ENCODE measurements at regions not wholly inside any gene's neighbourhood (a gene's known extent, or its start where the extent isn't known, plus 50 kb on each side); places are given as distances from the start of the nearest gene placed in this dataset.

DNA sequence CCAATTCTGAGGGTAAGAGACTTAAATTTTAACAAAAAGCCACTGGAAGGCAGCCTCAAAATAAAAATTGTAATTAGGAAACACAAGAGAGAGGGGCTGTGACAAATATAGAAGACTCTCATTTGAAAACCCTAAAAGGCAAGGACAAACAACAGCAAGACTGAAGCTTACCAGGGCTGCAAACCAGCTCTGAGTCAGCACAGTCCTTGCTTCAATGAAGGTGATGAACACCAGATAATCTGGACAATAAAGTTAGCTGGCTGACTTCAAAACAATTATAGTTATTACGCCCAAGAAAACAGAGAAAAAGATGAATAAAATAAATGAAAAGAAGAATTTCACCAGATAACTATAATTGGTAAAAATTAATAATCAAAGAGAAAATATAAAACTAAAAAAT, 149.3 kb upstream of the NSMCE3 start:
- no peak for DNase-seq

DNA sequence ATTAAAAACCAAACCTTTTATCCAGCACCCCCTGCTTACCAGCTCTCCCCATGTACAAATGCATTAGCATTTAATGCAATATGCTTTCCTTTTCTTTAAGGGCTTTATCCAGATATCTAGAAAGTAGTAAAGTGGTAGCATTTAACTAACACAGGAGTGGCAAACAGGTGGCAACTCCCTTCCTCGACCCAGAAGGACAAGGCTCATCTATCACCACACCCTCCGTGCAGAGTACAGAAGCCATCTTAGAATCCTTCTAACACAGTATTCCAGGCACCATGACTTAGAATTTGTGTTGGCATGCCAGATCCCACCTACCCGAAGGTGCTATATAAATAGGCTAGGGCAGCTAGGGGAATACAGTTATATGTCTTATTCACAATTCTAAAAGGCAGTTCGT, 148.6 kb upstream of the NSMCE3 start:
- no peak for DNase-seq

GRCh38 chr15:29411299-29411698, 141.7 kb upstream of the NSMCE3 start:
- DNase-seq, result no peak

GRCh38 chr15:29410338-29410737, 140.7 kb upstream of the NSMCE3 start:
- DNase-seq, result no peak

DNA sequence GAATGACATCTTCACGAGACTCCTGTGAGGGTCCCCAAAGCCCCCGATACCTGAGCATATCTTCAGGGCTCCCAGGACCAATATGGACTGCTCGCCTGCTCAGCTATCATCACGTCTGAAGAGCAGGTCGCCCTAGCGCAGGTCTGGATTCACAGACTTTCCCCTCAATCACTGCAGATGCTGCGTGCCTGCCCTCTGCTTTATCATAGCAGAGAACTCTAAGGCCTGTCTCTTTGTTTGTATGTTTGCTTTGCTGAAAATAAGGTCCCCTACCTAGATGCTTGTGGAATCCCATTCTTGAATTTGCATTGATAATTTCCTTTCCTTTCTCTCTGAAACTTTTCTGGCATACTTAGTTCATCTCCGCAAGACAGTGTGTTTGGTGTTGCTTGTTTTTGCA, 140.3 kb upstream of the NSMCE3 start:
- no peak for DNase-seq

DNA sequence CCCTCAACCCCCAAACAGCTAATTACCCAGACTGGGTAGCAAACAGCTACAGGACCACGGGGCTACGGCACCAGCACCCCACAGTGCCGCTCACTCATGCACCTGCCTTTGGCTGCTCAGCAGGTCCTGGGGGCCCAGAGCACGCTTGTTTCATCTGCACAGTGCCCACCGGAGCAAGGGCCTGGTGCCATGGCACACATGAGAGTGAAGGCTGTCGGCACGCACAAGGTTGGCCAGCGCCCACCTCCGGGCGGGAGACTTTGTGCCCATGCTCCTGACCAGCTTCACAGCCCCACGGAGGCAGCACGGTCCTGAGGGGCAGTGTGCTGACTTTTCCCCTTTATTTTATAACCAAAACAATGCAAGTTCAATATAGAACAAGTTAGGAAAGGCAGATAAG, 135.9 kb upstream of the NSMCE3 start:
- DNase-seq, result no peak

DNA sequence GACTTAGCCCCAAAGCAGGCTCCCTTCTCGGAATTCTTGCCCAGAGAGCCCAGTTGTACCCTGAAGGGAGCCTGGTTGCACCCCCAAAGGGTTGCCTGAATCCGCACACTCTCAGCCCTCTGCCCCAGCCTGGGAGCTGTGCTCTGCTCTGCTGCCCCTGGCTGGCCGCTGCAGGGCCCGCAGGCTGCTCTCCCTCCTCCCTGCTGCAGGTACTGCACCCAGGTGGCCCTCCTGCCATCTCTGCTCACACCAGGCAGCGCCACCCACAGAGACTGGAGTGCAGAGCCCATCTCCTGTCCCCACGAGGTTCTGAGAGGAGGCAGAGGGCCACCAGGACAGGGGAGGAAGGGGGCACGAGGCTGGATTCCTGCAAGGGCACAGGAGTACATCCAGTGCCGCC, 134.2 kb upstream of the NSMCE3 start:
- DNase-seq, result no peak

DNA sequence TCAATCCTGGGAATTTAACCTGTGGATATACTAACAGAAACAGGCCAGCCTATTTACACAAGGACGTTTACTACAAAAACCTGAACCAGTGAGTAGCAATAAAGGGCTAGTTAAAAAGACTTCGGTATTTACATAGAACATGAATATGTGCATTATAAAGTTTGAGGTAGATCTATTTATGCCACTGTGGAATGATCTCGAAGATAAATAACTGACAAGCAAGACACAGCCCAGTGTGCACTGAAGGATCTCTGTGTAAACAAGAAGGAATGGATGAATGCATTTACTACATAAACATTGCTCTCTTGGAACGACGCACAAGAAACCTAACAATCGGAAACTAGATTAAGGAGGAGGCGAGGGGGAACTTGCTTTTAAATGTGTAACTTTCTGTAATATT, 132.0 kb upstream of the NSMCE3 start:
- DNase-seq, result no peak

DNA sequence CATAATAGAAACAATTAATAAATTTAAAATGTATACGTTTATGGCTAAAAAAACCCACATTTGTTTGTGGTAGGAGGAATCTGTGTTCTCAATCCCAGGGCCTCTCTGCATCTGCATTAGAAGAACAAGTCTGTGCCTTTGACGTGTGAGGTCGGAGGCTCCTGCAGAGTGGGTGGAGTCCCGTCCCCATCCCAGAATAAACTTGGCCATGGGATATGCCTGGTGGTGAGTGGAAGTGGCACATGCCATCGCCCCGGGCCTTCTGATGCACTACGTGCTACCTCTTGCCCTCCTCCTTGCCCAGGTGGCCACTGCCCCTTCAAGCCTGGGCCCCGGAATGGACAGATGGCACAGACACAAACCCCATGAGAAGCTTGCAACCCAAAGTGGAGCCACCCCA, 131.1 kb upstream of the NSMCE3 start:
- DNase-seq, result no peak

DNA sequence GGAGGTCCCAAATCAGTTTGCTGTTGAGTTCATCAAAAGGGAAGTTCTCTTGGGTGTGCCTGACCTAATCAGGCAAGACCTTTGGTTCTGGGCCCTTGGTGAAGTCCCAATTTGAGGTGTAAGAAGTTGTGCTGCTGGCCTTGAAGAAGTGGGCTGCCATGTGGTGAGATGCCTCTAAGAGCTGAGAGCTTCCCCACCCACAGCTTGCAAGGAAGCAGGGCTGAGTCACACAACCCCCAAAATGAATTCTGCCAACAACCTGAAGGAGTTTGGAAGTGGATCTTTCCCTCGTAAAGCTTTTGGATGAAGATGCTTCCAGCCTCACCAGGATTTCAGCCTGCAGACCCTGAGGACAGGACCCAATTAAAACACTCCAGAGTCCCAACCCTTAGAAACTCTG, 129.3 kb upstream of the NSMCE3 start:
- no peak for DNase-seq

DNA sequence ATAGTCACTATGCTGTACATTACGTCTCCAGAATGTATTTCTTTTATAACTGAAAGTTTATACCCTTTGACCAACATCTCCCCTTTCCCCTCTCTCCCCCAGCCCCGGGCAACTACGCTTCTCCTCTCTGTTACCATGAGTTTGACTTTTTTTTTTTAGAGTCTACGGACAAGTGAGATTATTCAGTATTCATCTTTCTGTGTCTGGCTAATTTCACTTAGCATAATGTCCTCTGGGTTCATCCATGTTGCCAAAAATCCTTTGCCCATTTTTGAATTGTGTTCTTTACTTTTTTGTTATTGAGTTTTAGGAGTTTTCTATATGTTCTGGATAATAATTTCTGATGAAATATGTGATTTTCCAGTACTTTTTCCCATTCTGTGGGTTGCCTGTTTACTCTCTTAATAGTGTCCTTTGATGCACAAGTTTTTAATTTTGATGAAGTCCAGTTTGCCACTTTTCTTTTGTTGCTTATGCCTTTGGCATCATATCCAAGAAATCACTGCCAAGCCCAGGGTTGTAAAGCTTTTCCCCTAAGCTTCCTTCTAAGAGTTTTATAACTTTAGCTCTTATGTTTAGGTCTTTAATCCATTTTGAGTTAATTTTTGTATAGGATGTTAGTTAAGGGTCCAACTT, 126.7 kb upstream of the NSMCE3 start:
- DNase-seq, result no peak

DNA sequence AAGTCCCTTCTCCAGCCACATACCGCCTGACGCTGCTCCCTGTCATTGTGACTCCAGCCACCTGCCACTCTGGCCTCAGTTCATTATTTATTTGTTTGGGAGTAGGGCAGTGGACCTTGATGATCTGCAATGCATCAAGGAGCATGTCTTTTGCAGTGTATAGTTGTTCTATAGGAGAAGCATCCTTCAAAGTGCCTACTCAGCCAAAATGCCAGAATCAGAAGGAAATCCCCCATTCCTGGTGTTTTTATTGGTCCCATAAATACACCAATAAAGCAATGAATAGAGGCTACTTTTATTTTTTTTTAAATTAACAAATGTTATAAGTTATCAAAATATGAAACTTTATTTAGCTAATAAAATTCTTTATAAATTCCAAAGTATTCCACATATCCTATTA, 123.8 kb upstream of the NSMCE3 start:
- no peak for DNase-seq

DNA sequence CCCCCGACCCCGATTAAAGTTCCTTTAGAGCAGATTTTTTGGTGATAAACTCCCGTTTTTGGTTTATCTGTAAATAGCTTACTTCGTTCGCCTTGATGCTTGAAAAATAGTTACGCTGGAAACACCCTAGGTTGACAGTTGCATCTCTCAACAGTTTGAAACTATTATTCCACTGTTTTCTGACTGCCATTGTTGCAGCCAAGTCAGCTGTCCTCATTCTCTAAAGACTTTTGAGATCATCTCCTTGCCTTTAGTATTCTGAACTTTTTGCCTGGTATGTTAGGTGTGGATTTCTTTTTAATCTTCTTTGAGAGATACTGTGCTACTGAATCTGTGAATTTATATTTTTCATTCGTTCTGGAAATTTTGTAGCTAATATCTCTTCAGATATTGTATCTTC, 122.7 kb upstream of the NSMCE3 start:
- no peak for DNase-seq

GRCh38 chr15:29390051-29390450, 120.4 kb upstream of the NSMCE3 start:
- no peak for DNase-seq

GRCh38 chr15:29386523-29386922, 116.9 kb upstream of the NSMCE3 start:
- no peak for DNase-seq

DNA sequence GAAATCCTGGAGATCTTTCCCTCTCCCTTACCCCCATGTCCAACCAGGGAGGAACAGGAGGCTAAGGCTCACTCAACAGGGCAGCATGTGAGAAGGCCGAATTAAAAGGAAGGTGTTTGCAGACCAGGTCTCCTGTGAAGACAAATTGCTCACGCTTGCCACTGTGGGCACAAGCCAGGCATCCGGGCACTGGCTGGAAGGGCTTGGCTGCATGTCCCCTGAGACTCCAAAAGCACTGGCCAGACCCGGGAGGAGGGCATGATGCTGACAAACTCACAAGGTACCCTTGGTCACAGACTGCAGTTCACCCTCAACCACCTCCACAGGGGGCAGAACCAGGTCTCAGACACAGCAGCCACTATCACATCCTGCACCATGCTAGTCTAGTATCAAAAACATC, 113.7 kb upstream of the NSMCE3 start:
- no peak for DNase-seq

GRCh38 chr15:29382862-29383261, 113.2 kb upstream of the NSMCE3 start:
- no peak for DNase-seq

DNA sequence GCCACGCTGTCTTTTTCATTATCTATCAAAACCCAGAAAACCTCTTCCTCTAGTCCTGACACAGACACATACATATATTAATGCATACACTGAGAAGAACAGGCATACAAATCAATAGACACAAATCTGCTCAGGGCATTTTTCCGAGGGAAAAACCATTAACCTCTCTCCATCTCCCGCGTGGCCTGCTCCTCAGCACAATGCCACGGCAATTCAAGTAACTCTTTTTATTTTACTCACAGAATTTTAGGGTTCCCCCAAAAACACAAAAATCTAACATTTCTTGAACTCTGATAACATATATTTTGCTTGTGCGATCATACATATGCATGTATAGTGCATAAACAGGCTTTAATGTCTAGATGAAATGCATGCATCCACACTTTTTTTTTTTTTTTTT, 110.8 kb upstream of the NSMCE3 start:
- DNase-seq, result no peak

GRCh38 chr15:29379647-29380046, 110.0 kb upstream of the NSMCE3 start:
- DNase-seq, result no peak

- no peak for DNase-seq
Measured at GRCh38 chr15:29377161-29377560, 107.5 kb upstream of the NSMCE3 start.

DNA sequence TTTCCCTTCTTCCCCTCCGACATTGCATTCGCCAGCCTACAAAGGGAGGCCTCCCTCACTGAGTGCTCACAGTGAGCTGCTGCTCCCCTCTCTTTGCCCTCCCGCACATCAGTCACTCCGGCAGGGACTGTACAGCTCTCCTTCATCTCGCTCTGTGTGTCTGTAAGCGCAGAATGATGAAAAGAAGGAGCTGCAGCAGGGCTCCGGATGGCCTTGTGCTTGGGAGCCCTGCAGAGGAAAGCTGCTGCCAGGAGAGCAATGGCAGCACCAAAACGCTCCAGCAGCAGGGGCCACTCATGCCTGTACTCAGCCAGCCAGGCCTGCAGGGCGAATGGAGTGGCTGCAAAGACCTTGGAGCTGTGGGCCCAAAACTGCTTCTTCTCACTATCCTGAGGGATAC, 107.0 kb upstream of the NSMCE3 start:
- DNase-seq, result no peak

GRCh38 chr15:29369261-29369660, 99.6 kb upstream of the NSMCE3 start:
- DNase-seq, result no peak

DNA sequence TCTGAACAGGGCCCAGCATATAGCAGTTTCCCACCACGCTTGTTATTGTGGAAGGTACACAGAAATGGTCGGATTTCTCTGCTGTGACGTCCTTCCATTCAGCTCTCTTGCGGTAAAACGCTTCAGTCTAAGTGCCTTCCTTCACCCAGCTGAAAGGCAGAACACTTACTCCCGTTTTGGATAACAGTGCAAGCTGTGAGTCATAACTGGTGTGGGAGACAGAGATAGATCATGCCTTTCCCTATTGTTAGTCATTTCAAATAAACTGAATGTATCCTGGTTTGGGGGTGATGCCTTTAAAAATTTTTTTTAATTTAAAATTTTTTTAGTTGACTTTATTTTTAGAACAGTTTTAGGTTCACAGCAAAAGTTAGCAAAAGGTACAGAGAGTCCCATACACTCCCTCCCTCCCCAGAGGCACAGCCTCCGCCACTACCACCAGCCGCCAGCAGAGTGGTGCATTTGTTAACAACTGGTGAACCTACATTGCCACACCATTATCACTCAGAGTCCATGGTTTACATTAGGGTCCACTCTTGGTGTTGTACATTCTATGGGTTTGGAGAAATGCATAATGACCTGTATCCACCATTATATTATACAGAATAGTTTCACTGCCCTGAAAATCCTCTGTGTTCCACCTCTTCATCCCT, 94.9 kb upstream of the NSMCE3 start:
- no peak for DNase-seq

- no peak for DNase-seq
Measured at GRCh38 chr15:29361560-29361959, 91.9 kb upstream of the NSMCE3 start.

DNA sequence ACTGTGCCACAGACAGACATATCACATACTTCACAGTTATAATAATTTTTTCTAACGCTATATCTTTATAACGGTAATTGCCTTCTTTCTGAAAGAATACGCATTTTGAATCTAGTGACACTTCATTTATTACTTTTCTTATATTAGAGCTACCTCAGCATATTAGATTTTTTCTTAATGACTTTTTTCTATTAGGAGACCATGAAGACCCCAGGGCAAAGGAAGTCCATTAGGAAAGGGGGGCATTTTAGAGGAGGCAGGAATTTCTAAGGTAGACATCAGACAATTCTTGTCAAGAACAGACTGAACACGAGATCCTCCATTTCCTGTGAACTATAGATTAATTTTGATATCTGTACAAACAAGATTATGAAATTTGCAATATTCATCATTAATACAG, 90.5 kb upstream of the NSMCE3 start:
- no peak for DNase-seq
